HG03139 (cell line): ENCODE measurements at regions not wholly inside any gene's neighbourhood (a gene's known extent, or its start where the extent isn't known, plus 50 kb on each side); places are given as distances from the start of the nearest gene placed in this dataset.
"Not testable (repeated sequence)": the region's sequence is repeated elsewhere in the genome, so short reads cannot be mapped to it uniquely, and the experiment has no call there.

Experiments used
- ATAC-seq: cut with Tn5 transposase; IDR thresholded peaks from one replicate; pipeline ENCODE4 v1.9.1; 2021; ENCODE audit not compliant: unreplicated experiment

GRCh38 chr21:6483645-6484044 is 4037.7 kb upstream of the TPTE start:
- ATAC-seq: not testable (repeated sequence)

GRCh38 chr21:6486821-6487220 is 4034.6 kb upstream of the TPTE start:
- not testable (repeated sequence) for ATAC-seq

- not testable (repeated sequence) for ATAC-seq
Measured at GRCh38 chr21:6492691-6493090, 4028.7 kb upstream of the TPTE start.

GRCh38 chr21:6493957-6494356 is 4027.4 kb upstream of the TPTE start:
- not testable (repeated sequence) for ATAC-seq

GRCh38 chr21:6496356-6496755 is 4025.0 kb upstream of the TPTE start:
- not testable (repeated sequence) for ATAC-seq

- ATAC-seq: peak; percentile 31
Measured at GRCh38 chr21:6498716-6499115, 4022.7 kb upstream of the TPTE start.

- ATAC-seq: peak; percentile 53
Measured at GRCh38 chr21:6499128-6499826, 4022.1 kb upstream of the TPTE start.

- ATAC-seq: not testable (repeated sequence)
Measured at GRCh38 chr21:6499866-6500265, 4021.5 kb upstream of the TPTE start.

- ATAC-seq: not testable (repeated sequence)
Measured at GRCh38 chr21:6500681-6501080, 4020.7 kb upstream of the TPTE start.

- not testable (repeated sequence) for ATAC-seq
Measured at GRCh38 chr21:6506167-6506894, 4015.1 kb upstream of the TPTE start.

GRCh38 chr21:6507632-6508031 is 4013.8 kb upstream of the TPTE start:
- not testable (repeated sequence) for ATAC-seq

- not testable (repeated sequence) for ATAC-seq
Measured at GRCh38 chr21:6521777-6522176, 3999.6 kb upstream of the TPTE start.

GRCh38 chr21:6526213-6526612 is 3995.2 kb upstream of the TPTE start:
- not testable (repeated sequence) for ATAC-seq

- ATAC-seq: not testable (repeated sequence)
Measured at GRCh38 chr21:6530655-6531054, 3990.7 kb upstream of the TPTE start.

GRCh38 chr21:6533261-6533660 is 3988.1 kb upstream of the TPTE start:
- not testable (repeated sequence) for ATAC-seq

- not testable (repeated sequence) for ATAC-seq
Measured at GRCh38 chr21:6538320-6538719, 3983.1 kb upstream of the TPTE start.

GRCh38 chr21:6539688-6540087 is 3981.7 kb upstream of the TPTE start:
- not testable (repeated sequence) for ATAC-seq

GRCh38 chr21:6541036-6541435 is 3980.3 kb upstream of the TPTE start:
- ATAC-seq: not testable (repeated sequence)

GRCh38 chr21:6545288-6545687 is 3976.1 kb upstream of the TPTE start:
- ATAC-seq: not testable (repeated sequence)

GRCh38 chr21:6551045-6551444 is 3970.3 kb upstream of the TPTE start:
- not testable (repeated sequence) for ATAC-seq

GRCh38 chr21:6553505-6554376 is 3967.6 kb upstream of the TPTE start:
- not testable (repeated sequence) for ATAC-seq
